ENCODE measurements at regions not wholly inside any gene's neighbourhood (a gene's known extent, or its start where the extent isn't known, plus 50 kb on each side); places are given as distances from the start of the nearest gene placed in this dataset.
"Not testable (repeated sequence)": the region's sequence is repeated elsewhere in the genome, so short reads cannot be mapped to it uniquely, and the experiment has no call there.

- peaks cover 3% of the 10 kb centered on the region; the same call in 1 of the 2 replicates for H3K27me3 ChIP-seq (ENCODE audit: control insufficient read depth, low read length)
- TF ChIP-seq EZH2phosphoT487 (IDR thresholded peaks at IDR 0.05; ENCODE audit: borderline replicate concordance, low read length) (no peak), CTCF (IDR thresholded peaks at IDR 0.05; ENCODE audit: low read depth, low read length, poor library complexity, severe bottlenecking) (no peak)
- H3K79me2 ChIP-seq (ENCODE audit: control insufficient read depth, low read length), result no peaks in the 10 kb centered on the region
Measured at GRCh38 chr5:133861161-133861737, 107.2 kb downstream of the C5orf15 start.

DNA sequence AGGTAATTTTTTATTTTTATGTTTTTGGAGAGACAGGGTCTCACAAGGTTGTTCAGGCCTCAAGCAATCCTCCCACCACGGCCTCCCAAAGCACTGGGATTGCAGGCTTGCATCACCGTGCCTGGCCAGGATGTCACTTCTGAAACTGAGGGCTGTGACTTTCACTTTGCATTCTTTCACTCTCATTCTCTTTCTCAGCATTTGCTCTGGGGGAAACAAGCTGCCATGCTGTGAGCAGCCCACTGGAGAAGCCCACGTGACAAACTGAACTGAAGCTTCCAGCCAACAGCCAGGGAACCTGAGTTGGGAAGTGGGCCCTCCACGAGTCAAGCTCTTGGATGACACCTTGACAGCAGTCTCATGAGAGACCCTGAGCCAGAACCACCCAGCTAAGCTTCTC, 109.4 kb downstream of the C5orf15 start:
- Histone ChIP-seq H3K36me3 (ENCODE audit: control insufficient read depth, low read length) (no peaks in the 10 kb centered on the region), H3K9me3 (ENCODE audit: control insufficient read depth, insufficient read depth, low read length) (no peaks in the 10 kb centered on the region), H3K4me2 (ENCODE audit: low read length) (no peak overlapping the region), H3K9me2 (replicated peaks; ENCODE audit: control insufficient read depth, low read length) (no peaks in the 10 kb centered on the region), H3K27ac (ENCODE audit: low read depth, low read length) (no peak overlapping the region), H3F3A (ENCODE audit: control insufficient read depth, insufficient read depth) (no peaks in the 10 kb centered on the region), H4K20me1 (ENCODE audit: control insufficient read depth, insufficient read depth, low read depth, low read length) (no peaks in the 10 kb centered on the region), H3K4me3 (ENCODE audit: low read length) (no peak overlapping the region), H3K27me3 (ENCODE audit: control insufficient read depth, low read length) (peaks cover 7% of the 10 kb centered on the region; the same call in 1 of the 2 replicates), H3K4me1 (ENCODE audit: control insufficient read depth, low read length) (no peaks in the 10 kb centered on the region), H3K79me2 (ENCODE audit: control insufficient read depth, low read length) (no peaks in the 10 kb centered on the region)
- no peak for TF ChIP-seq CTCF (IDR thresholded peaks at IDR 0.05; ENCODE audit: low read depth, low read length, poor library complexity, severe bottlenecking)
- TF ChIP-seq EZH2phosphoT487 (IDR thresholded peaks at IDR 0.05; ENCODE audit: borderline replicate concordance, low read length), result no peak

More at GRCh38 chr5:133861161-133861737, 107.2 kb downstream of the C5orf15 start:
- no peaks in the 10 kb centered on the region for H3K9me2 ChIP-seq (replicated peaks; ENCODE audit: control insufficient read depth, low read length)
- no peak overlapping the region for H3K4me3 ChIP-seq (ENCODE audit: low read length)
- no peaks in the 10 kb centered on the region for H4K20me1 ChIP-seq (ENCODE audit: control insufficient read depth, insufficient read depth, low read depth, low read length)
- H3F3A ChIP-seq (ENCODE audit: control insufficient read depth, insufficient read depth), result no peaks in the 10 kb centered on the region
- no peak overlapping the region for H3K4me2 ChIP-seq (ENCODE audit: low read length)
- H3K36me3 ChIP-seq (ENCODE audit: control insufficient read depth, low read length), result no peaks in the 10 kb centered on the region
- 0 out of 2 replicates have a peak, but pooled peaks cover 3% of the 10 kb centered on the region for H3K4me1 ChIP-seq (ENCODE audit: control insufficient read depth, low read length)
- H3K27ac ChIP-seq (ENCODE audit: low read depth, low read length), result no peak overlapping the region
- H3K9me3 ChIP-seq (ENCODE audit: control insufficient read depth, insufficient read depth, low read length), result no peaks in the 10 kb centered on the region

- not testable (repeated sequence) for H3F3A ChIP-seq (ENCODE audit: control insufficient read depth, insufficient read depth); H3K36me3 ChIP-seq (ENCODE audit: control insufficient read depth, low read length); H3K4me3 ChIP-seq (ENCODE audit: low read length); H3K4me2 ChIP-seq (ENCODE audit: low read length); H3K9me2 ChIP-seq (replicated peaks; ENCODE audit: control insufficient read depth, low read length); H3K79me2 ChIP-seq (ENCODE audit: control insufficient read depth, low read length); H3K27ac ChIP-seq (ENCODE audit: low read depth, low read length); H3K4me1 ChIP-seq (ENCODE audit: control insufficient read depth, low read length); H4K20me1 ChIP-seq (ENCODE audit: control insufficient read depth, insufficient read depth, low read depth, low read length); H3K9me3 ChIP-seq (ENCODE audit: control insufficient read depth, insufficient read depth, low read length)
- H3K27me3 ChIP-seq (ENCODE audit: control insufficient read depth, low read length), result peaks cover 10% of the 10 kb centered on the region
Measured at GRCh38 chr5:133857595-133858313, 110.7 kb downstream of the C5orf15 start.

DNA sequence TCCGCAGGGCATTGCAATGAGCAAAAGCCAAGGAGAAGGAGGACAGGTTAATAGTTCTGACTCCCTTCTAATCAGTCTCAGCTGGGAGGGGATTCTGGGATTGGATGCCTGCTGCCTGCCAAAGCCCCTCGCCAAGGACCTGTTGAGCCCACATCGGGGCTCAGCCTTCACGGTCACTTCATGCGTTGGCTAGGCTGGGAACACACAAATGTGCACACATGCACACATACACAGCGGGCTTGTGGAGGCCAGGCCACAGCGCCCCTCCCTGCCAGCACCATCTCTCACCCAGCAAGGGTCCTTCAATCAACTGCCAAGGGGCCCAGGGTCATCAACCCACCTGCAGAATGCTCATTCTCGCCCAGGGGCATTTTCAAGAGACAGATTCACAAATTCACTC, 113.9 kb downstream of the C5orf15 start:
- no peak for TF ChIP-seq EZH2phosphoT487 (IDR thresholded peaks at IDR 0.05; ENCODE audit: borderline replicate concordance, low read length)
- peaks cover 12% of the 10 kb centered on the region for H3K27me3 ChIP-seq (ENCODE audit: control insufficient read depth, low read length)
- H3K9me2 ChIP-seq (replicated peaks; ENCODE audit: control insufficient read depth, low read length), result no peaks in the 10 kb centered on the region
- no peaks in the 10 kb centered on the region for H3K79me2 ChIP-seq (ENCODE audit: control insufficient read depth, low read length)
- no peak overlapping the region for H3K4me2 ChIP-seq (ENCODE audit: low read length)
- H3K36me3 ChIP-seq (ENCODE audit: control insufficient read depth, low read length), result no peaks in the 10 kb centered on the region
- no peaks in the 10 kb centered on the region for H3F3A ChIP-seq (ENCODE audit: control insufficient read depth, insufficient read depth)
- no peaks in the 10 kb centered on the region for H3K9me3 ChIP-seq (ENCODE audit: control insufficient read depth, insufficient read depth, low read length)
- no peaks in the 10 kb centered on the region for H4K20me1 ChIP-seq (ENCODE audit: control insufficient read depth, insufficient read depth, low read depth, low read length)
- no peak overlapping the region for H3K4me3 ChIP-seq (ENCODE audit: low read length)
- no peaks in the 10 kb centered on the region for H3K4me1 ChIP-seq (ENCODE audit: control insufficient read depth, low read length)
- H3K27ac ChIP-seq (ENCODE audit: low read depth, low read length), result no peak overlapping the region
